HFF-Myc (cell line): ENCODE measurements at regions not wholly inside any gene's neighbourhood (a gene's known extent, or its start where the extent isn't known, plus 50 kb on each side); places are given as distances from the start of the nearest gene placed in this dataset.

Source experiments
- DNase-seq: peaks from one replicate; pipeline ENCODE4 v3.0.0-alpha.2; 2011; ENCODE audit warnings: low read depth; ENCODE audit errors: extremely low read depth
- H3K4me3 ChIP-seq: replicated peaks from 2 replicates; pipeline ENCODE4 v1.5.1; 2011; ENCODE audit warnings: low read depth, mild to moderate bottlenecking, control low read depth, low read length
- CTCF ChIP-seq: IDR thresholded peaks from 2 replicates; pipeline ENCODE4 v1.5.1; 2012; ENCODE audit warnings: mild to moderate bottlenecking, low read depth, low read length, control low read depth; ENCODE audit errors: missing control alignments

DNA sequence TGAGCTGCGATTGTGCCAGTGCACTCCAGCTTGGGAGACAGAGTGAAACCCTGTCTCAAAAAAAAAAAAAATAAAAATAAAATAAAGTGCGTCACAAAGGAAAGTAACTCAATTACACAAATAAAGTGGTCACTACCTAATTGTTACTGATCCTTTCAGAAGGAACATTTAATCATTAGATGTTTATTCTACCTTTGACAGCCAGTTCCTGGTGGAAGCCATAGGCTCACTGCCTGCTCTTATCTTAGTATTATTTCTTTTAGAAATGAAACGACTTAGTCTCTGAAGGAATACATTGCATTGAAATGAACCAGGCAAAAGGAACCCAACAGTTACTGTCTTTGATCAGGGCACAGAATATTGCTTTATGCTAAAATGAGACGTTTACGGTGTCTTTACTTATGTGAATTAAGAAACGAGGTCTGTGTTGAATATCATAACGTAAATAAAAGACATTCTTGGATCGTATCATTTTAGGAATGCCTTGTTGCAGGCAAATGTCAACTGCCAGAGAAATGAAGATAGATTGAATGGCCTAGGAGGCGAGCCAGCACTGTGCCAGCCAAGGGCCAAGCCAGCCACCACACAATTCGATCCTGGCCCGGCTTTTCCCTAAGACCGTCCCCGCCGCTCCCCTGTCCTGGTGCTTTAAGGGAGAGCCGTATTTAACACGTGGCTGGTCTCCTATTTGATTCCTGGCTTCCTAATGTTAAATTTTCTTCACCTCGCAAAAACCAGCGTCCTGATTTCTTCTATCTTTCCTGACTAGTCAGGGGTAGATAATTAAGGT is 136.7 kb upstream of the GMDS start:
- no peak for TF ChIP-seq CTCF
- DNase-seq: no peak

DNA sequence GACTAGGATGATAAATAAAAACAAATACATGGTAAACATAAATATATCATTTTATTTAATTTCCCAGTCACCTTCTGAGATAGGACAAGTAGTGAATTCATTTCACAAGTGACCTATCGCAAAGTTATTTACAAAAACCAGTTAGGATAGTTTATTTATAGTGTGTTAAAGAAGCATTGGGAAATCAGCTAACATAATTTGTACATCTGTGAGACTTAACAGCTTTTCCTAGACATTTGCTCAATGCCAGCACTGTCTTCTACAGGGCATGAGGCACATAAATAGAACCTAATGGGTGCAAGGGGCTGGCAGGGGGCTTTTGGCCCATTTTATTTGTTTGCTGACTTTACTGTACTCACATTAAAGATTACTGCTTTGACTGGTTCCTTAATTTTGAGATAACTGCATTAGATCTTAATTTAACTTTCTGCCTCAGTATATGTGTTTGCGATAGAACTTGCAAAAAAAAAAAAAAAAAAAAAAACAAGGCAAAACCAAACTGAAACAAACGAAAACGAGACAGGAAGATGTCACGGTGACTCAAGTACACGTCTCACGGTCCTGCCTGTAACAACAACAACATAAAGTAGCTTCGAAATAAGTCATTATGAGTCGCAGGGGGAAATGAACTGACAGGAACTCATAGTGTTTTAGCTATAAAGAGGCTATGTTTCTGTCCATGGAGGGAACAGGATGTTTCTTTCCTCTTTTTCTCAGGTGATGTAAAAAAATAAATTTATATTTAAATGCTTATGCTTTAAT is 133.7 kb upstream of the GMDS start:
- TF ChIP-seq CTCF: no peak
- no peak for DNase-seq
- H3K4me3 ChIP-seq: no peak overlapping the region

More for the DNA sequence above, 136.7 kb upstream of the GMDS start:
- no peak overlapping the region for H3K4me3 ChIP-seq

GRCh38 chr6:2378046-2378657 is 132.7 kb upstream of the GMDS start:
- no peak for DNase-seq
- H3K4me3 ChIP-seq: no peak overlapping the region
- TF ChIP-seq CTCF: no peak

DNA sequence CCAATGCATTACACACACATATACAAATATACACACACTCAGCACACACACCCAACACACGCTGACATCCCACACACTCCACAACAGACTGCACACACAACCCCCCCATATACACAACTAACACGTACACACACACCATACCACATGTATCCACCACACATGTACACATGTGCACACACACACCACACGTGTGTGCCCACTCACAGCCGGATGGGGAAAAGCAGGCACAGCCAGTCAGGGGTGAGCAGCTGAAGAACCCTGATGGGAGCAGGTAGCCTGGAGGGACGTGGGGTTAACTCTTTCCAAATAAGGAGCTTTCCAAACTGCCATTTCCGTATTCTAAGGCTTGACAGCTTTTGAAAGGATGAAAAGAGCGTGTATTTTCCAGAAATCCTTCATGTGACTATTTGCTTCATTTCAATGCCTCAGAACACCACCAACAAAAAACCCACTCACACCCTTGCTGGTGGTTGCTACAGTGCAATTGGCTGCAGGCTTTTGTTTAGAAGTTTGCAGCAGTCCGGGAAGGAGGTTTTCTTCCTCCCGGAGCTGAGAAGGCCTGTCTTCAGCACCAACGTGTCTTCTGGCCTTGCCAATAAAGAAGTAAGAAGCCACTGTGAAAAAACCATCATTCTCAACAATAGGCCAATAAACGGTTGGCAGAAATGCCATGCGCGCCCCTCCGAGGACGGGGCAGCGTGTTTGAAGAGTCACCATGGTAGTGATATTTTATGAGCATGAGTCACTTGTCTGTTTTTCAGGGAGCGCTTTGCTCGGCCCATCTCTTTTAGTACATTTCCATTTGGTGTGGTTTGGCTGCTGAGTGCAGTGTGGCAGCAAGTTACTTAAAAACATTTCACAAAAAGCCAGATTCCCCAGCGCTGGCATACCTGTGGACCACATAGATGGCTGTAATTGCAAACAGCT is 131.3 kb upstream of the GMDS start:
- no peak for TF ChIP-seq CTCF
- peak; percentile 86 for DNase-seq
- no peak overlapping the region for H3K4me3 ChIP-seq

- no peak for TF ChIP-seq CTCF
- DNase-seq: no peak
- no peak overlapping the region for H3K4me3 ChIP-seq
These were observed 130.0 kb upstream of the GMDS start for GRCh38 chr6:2375443-2375842.

DNA sequence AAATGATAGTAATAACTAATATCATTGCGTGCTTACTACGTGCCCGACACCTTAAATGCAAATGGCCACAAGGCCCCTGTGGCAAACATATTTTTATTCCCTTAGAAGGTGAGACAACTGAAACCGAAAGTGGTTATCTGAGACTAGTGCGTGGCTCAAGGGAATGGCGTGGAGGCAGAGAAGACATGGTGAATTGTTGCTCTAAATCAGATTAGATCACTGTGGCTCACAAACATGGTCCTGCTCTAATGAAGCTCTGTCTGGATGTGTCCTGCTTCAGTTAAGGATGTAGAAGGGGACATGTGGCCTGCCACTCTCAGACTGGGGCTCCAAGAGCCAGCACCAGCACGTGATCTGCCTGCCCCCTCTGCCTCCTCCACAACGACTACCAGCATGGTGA is 124.2 kb upstream of the GMDS start:
- H3K4me3 ChIP-seq: no peak overlapping the region
- TF ChIP-seq CTCF: no peak
- DNase-seq: no peak
